HG02885 (cell line): ENCODE measurements at regions not wholly inside any gene's neighbourhood (a gene's known extent, or its start where the extent isn't known, plus 50 kb on each side); places are given as distances from the start of the nearest gene placed in this dataset.

Experiments used
- ATAC-seq: cut with Tn5 transposase; IDR thresholded peaks from one replicate; pipeline ENCODE4 v1.9.1; 2021; ENCODE audit warnings: mild to moderate bottlenecking; ENCODE audit not compliant: unreplicated experiment, poor library complexity

GRCh38 chr13:73696271-73696670 lies 437.9 kb downstream of the KLF12 start:
- no peak for ATAC-seq

- ATAC-seq: no peak
Measured at GRCh38 chr13:73695325-73695724, 438.9 kb downstream of the KLF12 start.

DNA sequence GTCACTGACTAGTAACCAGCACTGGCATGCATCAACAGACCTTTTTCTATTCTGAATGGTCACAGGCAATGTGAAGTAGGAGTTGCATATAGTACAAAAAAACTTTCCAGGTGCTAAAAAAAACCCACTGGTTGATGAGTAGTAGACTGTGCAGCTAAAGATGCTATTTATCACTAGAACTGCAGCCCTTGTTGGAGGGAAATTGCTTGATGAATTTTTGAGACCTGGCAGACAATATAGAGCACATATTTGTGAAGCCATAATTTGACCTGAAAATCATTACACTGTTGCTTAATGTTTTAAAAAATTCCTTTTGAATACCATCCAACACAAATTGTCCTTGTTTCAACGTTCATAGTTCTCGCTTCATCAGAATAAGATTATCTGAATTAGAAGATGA lies 441.0 kb downstream of the KLF12 start:
- no peak for ATAC-seq

DNA sequence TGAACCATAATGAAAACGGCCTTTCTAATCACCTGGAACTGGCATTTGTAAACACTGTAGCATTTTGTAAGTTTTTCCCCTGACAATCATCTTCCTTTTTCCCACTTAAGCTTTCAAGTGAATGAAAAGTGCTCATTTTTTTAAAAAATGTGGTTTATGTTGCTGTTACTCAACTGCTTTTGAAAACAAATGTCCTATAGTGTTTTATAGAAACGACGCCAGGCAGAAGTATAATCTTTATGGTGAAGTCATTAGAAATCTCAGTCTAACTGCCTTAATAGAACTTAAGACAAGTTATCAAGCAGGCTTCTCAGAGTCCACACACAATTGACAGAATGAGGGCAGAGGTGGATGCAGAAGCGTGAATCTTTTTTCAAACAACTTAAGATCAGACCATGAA lies 442.3 kb downstream of the KLF12 start:
- ATAC-seq: no peak

- no peak for ATAC-seq
Measured at GRCh38 chr13:73687929-73688328, 446.3 kb downstream of the KLF12 start.

GRCh38 chr13:73687087-73687486 lies 447.1 kb downstream of the KLF12 start:
- no peak for ATAC-seq

GRCh38 chr13:73684750-73685149 lies 449.5 kb downstream of the KLF12 start:
- ATAC-seq: no peak

GRCh38 chr13:73684286-73684685 lies 449.9 kb downstream of the KLF12 start:
- ATAC-seq: no peak

- no peak for ATAC-seq
Measured at GRCh38 chr13:73683746-73684145, 450.5 kb downstream of the KLF12 start.

DNA sequence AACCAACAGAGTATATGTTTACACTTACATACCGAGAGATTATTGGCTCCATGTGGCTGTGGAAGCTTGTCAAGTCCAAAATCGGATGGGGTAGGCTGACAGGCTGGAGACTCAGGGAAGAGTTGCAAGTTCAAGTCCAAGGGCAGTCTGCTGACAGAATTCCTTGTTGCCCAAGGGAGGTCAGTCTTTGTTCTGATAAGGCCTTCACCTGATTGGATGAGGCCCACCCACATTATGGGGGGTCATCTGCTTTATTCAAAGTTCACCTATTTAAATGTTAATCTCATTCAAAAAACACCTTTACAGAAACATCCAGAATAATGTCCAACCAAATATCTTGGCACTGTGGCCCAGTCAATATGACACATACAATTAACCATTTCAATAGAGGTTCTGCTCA lies 452.4 kb downstream of the KLF12 start:
- ATAC-seq: no peak

- ATAC-seq: no peak
Measured at GRCh38 chr13:73681015-73681414, 453.2 kb downstream of the KLF12 start.

- ATAC-seq: no peak
Measured at GRCh38 chr13:73677048-73677601, 457.1 kb downstream of the KLF12 start.

DNA sequence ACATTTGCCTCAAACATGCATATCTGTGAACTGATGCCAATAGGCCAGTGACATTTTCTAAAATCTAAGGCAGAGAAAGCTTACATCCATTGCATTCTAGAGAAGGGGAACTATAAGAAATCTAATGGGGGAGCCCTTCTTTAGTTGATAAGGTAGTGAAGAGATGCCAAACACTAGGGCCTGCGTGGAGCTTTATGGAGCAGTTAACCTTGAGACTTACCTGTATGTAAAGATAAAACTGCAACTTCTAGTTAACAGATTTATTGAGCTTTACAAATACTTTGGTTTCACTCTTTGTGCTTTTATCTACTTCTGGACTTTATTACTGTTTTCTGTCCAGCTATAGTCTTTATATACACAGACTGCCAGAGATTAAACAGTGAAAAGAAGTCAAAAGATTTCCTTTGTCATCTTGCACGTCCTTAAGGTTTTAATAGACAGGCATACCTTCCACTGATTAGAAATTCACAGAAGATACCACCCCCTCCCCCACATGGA lies 457.6 kb downstream of the KLF12 start:
- no peak for ATAC-seq

DNA sequence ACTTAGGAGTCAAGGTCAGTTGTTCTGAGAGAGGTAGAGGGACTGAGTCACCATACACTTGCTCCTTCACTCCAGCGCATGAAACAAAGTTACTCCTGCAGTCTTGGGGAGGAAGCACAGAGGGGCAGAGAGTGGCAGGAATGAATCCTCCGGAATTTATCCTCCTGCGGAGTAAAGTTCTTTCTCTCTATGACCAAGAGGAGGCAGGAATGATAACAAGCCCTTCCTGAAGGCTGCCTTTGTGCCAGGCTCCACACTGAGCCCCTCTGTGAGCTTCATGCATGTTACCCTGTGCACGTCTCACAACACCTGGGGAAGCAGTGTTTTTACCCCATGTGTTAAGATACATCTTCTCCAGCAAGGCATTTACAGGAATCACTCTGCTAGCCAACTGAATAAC lies 458.4 kb downstream of the KLF12 start:
- no peak for ATAC-seq

DNA sequence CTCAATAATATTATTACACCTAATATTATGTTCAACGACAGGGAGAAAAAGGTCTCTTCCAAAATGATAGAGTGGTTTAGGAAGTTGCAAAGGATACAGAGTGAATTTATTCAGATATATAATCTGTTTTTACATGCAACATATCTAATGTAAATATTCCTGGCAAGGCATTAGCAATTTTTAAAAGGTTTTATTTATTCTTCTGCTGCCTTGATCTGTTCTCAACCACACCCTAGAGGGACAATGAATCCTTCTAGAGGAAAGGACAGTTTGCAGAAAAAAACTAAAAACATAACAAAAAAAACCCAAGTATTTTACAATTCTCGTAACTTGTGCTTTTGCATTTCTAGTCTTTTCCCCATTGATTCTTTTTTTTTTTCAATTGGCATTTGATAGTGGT lies 459.6 kb downstream of the KLF12 start:
- no peak for ATAC-seq

- ATAC-seq: no peak
Measured at GRCh38 chr13:73673931-73674330, 460.3 kb downstream of the KLF12 start.

GRCh38 chr13:73672492-73672891 lies 461.7 kb downstream of the KLF12 start:
- ATAC-seq: no peak

DNA sequence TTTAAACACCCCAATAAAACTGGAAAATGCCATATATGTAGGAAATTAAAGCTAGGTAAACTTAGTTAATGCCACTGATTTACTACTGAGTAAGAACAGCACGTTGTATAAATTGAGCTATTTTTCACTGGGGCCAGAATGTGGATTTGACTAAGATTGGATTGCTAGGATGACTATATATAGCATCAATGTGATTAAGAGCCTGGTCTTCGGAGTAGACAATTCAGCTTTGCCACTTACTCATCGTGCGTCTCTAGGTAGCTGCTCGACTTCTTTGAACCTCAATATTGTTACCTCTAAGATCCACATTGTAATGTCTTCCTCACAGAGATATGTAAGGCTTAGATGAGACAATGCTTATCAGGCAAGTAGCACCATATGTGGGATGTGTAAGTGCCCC lies 462.5 kb downstream of the KLF12 start:
- ATAC-seq: no peak

DNA sequence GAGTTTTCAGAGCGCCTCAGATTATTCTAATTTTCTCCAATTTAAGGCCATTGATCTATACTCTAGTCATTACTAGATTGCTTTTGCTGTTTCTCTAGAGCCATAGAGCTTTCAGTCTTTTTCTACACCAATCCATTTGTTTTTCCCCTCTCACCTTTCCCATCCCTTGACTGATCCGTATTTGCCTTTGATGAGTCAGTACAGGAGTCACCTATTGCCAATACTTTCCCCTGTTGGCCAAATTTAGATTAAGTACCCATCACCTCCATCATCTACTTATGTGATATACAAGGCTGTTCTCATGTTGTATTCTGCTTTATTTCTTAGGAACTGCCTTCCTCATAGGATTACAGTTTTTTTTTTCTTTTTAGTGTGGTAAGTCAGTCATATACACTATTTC lies 463.2 kb downstream of the KLF12 start:
- ATAC-seq: no peak

- ATAC-seq: no peak
Measured at GRCh38 chr13:73667756-73668155, 466.4 kb downstream of the KLF12 start.

DNA sequence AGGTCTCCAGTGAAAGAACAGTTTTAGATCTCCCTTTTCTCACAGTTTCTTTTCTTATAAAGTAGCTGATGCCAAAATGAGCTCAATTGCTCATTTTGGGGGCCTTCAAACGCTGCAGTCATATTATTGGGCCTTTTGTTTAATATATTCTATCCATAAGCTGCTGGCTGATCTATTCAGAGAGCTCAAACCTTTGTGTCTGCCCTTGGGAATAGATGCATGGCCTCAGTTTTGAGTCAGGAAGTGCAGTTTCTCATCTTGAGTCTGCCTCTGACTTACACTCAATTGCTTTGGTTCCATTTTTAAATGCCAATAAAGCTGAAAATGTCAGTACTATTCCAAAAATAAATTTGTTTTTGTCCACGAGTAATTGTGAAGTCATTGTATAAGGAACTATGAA lies 468.9 kb downstream of the KLF12 start:
- ATAC-seq: no peak

GRCh38 chr13:73664851-73665250 lies 469.4 kb downstream of the KLF12 start:
- ATAC-seq: no peak

GRCh38 chr13:73662833-73663232 lies 471.4 kb downstream of the KLF12 start:
- no peak for ATAC-seq
